ENCODE measurements at regions not wholly inside any gene's neighbourhood (a gene's known extent, or its start where the extent isn't known, plus 50 kb on each side); places are given as distances from the start of the nearest gene placed in this dataset.

DNA sequence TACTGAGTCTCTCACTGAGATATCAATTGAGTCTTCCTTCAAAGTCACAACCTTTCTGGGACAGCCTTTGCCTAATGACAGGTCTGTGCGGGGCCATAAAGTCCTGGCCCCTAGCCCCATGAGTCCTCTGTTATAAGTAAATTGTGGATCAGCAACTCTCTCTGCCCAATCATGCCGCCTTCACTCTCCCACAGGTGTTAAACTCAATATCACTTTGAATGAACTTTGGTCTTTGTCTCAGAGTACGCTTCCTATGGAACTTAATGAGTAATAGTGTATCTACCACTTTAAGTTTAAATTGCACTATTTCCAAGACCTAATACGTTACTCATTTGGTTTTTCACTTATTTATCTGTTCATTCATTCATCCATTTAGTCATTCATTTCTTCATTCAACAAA, 826.4 kb downstream of the TUSC7 start:
- TF ChIP-seq, protein P1, sequence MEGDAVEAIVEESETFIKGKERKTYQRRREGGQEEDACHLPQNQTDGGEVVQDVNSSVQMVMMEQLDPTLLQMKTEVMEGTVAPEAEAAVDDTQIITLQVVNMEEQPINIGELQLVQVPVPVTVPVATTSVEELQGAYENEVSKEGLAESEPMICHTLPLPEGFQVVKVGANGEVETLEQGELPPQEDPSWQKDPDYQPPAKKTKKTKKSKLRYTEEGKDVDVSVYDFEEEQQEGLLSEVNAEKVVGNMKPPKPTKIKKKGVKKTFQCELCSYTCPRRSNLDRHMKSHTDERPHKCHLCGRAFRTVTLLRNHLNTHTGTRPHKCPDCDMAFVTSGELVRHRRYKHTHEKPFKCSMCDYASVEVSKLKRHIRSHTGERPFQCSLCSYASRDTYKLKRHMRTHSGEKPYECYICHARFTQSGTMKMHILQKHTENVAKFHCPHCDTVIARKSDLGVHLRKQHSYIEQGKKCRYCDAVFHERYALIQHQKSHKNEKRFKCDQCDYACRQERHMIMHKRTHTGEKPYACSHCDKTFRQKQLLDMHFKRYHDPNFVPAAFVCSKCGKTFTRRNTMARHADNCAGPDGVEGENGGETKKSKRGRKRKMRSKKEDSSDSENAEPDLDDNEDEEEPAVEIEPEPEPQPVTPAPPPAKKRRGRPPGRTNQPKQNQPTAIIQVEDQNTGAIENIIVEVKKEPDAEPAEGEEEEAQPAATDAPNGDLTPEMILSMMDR (IDR thresholded peaks at IDR 0.05): no peak
- TF ChIP-seq POLR2A (IDR thresholded peaks at IDR 0.05): no peak

Data from thyroid gland (tissue), 4 donors.